HG03457 (cell line): ENCODE measurements at regions not wholly inside any gene's neighbourhood (a gene's known extent, or its start where the extent isn't known, plus 50 kb on each side); places are given as distances from the start of the nearest gene placed in this dataset.

Source experiments
- ATAC-seq: cut with Tn5 transposase; IDR thresholded peaks from one replicate; pipeline ENCODE4 v1.9.1; 2021; ENCODE audit warnings: moderate number of reproducible peaks; ENCODE audit not compliant: unreplicated experiment

DNA sequence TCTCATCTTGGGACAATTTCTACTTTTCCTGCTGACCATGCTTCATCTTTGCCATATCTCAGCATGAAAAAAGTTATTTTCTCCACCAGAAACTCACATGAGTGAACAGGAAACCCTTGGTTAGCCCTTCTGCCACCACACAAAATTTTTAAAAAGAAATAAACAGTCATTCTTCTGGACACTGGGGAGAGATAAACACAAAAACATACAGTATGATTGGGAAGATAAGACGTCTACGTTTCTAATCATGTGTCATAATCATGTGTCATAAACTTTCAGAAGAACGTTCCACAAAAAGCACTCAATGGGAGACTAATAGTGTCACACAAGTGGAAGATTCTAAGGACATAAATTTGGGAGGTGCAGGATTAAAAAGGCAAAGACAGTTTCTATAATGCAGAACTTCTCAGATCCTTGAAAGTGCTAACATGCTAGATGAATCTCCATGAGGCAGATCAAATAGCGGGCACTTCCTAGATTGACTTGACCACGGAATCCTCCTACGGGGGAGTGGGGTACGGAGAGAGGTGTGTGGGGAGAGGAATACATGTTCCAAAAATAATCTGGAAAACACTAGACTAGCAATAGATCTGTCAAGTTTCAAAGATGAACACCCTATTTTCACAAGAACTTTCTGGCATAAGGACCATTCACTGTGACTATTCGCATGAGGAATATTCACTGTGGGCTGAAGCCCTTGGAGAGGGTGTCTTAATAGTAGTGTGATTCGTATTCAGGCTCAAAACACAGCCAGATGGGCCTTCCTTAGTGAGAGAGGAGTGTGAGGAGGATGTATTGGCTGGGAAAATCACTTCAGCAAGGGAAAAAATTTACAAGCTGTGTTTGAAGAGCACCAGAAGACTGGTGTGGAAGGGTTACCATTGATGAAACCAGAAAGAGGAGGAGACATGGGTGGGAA is 206.7 kb downstream of the SETD4 start:
- no peak for ATAC-seq

DNA sequence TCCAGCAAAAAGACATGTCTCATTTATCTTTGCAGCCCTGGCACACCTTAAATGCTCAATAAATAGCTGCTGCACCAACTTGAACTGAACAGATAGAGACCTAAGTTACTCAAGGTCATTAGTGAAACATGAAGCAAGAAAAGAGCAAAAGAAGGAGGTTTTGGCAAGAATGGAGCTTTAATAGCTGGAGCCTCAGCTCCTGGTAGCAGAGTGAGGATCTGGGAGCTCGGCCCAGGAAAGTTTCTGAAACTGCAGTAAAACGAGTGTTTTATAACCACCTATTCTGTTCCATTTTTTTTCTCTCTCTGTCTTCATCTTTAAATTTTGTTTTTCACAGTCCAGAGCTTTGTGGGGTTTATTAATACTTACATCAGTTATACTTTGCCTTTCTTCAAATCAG is 207.5 kb downstream of the SETD4 start:
- ATAC-seq = no peak

DNA sequence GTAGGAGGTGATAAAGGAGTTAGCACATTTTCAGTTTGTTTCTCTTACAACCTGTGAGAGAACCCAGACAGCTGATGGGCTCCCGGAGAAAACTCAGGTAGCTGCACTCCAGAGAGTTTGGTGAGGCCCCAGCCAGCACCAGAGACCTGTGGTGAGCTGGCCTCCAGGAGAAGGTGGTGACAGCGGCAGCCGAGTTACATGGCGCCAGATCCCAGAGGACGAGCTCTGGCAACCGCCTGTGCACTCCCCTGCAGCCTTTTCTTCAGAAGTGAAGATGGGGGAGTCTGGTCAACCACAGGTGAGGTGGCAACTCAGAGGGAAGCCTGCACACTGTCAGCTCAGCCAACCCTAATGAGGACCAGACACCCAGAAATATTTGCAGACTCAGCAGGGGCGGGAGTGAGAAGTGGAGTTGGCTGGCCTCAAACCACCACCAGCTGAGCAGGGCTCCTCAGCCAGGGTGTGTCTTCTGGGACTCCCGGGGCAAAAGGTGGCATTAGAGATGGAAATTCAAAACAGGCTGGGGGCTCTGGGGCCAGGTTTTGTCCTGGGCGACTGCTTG is 209.7 kb downstream of the SETD4 start:
- ATAC-seq = no peak

DNA sequence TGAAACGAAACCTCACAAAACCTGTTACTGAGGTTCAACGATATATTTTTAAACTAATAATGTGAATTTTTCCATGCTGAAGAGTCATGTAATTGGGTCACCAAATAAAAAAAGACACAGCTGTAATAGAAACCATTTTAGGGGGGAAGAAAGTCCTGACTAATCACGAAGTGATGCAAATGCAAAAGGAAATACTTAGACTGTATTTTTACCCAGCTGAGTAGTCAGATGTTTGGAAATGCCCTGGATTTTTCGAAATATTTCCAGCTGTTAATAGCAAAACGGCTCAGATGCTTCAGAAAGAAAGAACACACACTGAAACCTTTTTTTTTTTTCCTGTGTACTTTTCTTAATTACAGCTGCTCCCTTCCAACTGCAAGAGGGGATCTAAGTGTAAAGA is 210.3 kb downstream of the SETD4 start:
- ATAC-seq = no peak

- no peak for ATAC-seq
These were observed 211.2 kb downstream of the SETD4 start for GRCh38 chr21:35849144-35849543.

DNA sequence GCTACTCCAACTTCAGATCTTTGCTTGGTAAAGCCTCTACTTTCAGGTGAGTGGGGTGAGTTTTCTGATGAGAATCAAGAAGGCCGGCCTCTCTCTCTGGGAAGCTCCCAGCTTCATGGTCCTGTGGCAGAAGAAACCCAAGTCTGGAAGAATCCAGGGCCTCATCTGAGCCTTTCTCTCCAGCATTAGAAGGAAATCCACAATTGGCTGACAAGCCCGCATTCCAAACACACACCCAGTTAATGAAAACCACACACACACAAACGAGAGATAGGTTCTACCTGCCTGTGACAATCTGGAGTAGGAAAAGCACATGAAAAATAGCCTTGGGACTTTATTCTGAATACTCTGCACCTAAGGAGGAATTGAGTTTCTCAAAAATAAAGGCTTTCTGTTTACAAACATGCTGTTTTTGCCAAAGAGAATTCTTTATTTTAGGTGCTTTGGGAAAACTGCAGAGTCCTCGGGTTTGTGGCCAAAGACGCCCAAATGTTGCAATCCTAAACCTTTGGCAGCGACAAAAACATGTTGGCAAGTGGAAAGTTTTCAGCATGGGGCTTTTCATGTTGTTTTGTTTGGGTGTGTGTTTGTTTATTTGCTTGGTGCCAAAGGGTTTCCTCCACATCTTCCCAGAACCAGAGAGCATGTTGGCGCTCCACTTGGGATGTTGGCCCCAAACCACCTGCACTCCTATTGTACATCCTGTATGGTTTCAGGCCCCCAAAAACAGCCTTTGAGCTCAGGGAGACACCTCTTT is 216.2 kb downstream of the SETD4 start:
- no peak for ATAC-seq

GRCh38 chr21:35840949-35841348 is 219.4 kb downstream of the SETD4 start:
- no peak for ATAC-seq

- no peak for ATAC-seq
These were observed 220.0 kb downstream of the SETD4 start for GRCh38 chr21:35840197-35840799.

GRCh38 chr21:35838987-35839763 is 221.2 kb downstream of the SETD4 start:
- ATAC-seq = no peak

GRCh38 chr21:35838350-35838749 is 222.0 kb downstream of the SETD4 start:
- ATAC-seq = no peak

GRCh38 chr21:35833991-35834390 is 226.3 kb downstream of the SETD4 start:
- no peak for ATAC-seq

DNA sequence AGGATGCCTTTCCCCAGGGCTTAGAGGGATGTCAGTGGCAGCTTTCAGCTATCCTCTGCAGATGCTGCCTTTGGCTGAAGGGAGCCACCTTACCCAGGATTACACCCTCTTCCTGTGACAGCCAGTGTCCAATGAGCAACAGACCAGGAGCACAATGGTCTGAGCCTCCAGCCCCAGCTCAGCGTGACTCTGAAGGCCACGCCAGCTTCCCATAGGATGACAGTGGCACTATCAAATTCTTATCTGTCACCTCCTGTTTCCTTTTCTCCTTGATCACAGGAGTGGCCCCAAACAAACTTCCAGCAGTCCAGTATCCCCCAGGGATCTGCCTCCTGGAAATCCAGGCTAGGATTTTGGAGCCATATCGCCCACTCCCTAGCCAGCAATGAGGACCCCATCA is 226.9 kb downstream of the SETD4 start:
- no peak for ATAC-seq

GRCh38 chr21:35831230-35831629 is 229.1 kb downstream of the SETD4 start:
- ATAC-seq = no peak

GRCh38 chr21:35829067-35829466 is 231.3 kb downstream of the SETD4 start:
- ATAC-seq = no peak

DNA sequence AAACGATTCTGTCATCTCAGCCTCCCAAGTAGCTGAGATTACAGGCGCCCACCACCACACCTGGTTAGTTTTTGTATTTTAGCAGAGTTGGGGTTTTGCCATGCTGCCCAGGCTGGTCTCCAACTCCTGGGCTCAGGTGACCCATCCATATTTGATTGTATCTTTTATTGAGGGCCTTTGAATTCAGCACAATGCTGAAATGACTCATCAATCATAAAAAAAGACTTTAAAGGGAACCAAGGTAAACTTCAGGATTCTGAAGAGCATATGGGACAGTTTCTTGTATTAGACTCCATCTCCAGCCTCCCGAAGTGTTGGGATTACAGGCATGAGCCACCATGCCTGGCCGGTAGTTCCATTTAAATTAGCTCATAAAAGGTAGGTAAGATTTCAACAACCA is 232.2 kb downstream of the SETD4 start:
- ATAC-seq = no peak

- no peak for ATAC-seq
These were observed 233.3 kb downstream of the SETD4 start for GRCh38 chr21:35827004-35827403.

DNA sequence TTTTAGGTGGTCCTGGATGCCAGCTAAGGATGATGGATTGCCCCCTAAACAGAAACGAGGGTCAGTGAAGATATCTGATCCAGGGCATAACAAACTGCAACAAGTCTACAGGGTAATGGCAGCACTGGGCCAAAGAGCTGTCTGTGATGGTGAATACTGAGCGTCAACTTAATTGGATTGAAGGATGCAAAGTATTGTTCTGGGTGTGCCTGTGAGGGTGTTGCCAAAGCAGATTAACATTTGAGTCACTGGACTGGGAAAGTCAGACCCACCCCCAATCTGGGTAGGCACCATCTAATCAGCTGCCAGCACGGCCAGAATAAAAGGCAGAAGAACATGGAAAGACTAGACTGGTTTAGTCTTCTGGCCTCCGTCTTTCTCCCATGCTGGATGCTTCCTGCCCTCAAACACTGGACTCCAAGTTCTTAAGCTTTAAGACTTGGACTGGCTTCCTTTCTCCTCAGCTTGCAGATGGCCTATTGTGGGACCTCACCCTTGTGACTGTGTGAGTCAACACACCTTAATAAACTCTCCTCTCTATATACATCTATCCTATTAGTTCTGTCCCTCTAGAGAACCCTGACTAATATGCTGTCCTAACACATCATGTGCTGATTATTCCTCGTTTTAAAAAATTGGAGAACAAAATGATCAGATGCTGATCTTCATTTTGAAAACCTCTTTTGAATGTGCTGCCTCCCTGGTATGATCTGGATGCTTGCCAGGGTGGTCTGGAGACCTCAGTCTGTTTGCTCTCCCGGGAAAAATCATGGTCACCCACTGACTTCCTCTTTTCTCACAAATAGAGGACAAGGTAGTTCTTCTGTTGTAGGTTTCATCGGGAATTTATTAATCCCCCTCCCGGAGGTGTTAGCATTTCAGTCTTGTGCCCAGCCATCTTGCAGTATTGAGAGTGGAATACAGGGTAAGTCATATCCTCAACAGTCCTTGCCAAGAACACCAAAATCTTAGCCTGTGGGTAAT is 234.7 kb downstream of the SETD4 start:
- no peak for ATAC-seq

- no peak for ATAC-seq
These were observed 236.2 kb downstream of the SETD4 start for GRCh38 chr21:35824136-35824535.

DNA sequence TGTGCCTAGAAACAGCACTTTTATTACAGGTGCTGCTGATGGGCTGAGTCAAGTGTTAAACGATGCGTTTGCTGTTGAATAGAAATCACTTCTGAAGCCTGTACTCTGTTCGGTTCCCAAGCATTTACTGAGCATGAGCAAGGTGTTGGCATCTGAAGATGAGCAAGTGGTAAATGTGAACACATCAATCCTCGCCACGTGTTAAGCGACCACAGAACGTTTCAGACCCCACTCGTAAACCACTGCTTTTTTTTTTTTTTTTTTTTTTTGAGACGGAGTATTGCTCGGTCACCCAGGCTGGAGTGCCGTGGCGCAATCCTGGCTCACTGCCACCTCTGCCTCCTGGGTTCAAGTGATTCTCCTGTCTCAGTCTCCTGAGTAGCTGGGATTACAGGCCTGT is 241.2 kb downstream of the SETD4 start:
- no peak for ATAC-seq
